HG02852 (cell line): ENCODE measurements at regions not wholly inside any gene's neighbourhood (a gene's known extent, or its start where the extent isn't known, plus 50 kb on each side); places are given as distances from the start of the nearest gene placed in this dataset.
"Not testable (repeated sequence)": the region's sequence is repeated elsewhere in the genome, so short reads cannot be mapped to it uniquely, and the experiment has no call there.

Experiments
- ATAC-seq: cut with Tn5 transposase; IDR thresholded peaks from one replicate; pipeline ENCODE4 v1.9.1; 2021; ENCODE audit warnings: mild to moderate bottlenecking, moderate library complexity; ENCODE audit not compliant: unreplicated experiment

- no peak for ATAC-seq
These were observed 842.6 kb upstream of the ACVR2A start for GRCh38 chr2:147002256-147002655.

- ATAC-seq, result no peak
These were observed 843.8 kb upstream of the ACVR2A start for GRCh38 chr2:147001061-147001460.

- ATAC-seq, result not testable (repeated sequence)
These were observed 844.7 kb upstream of the ACVR2A start for GRCh38 chr2:147000151-147000550.

- ATAC-seq, result no peak
These were observed 846.9 kb upstream of the ACVR2A start for GRCh38 chr2:146997945-146998344.

GRCh38 chr2:146997488-146997887, 847.3 kb upstream of the ACVR2A start:
- ATAC-seq, result no peak

- ATAC-seq, result no peak
These were observed 850.6 kb upstream of the ACVR2A start for GRCh38 chr2:146994246-146994645.

GRCh38 chr2:146992466-146992865, 852.4 kb upstream of the ACVR2A start:
- ATAC-seq, result no peak

- ATAC-seq, result no peak
These were observed 852.8 kb upstream of the ACVR2A start for GRCh38 chr2:146992057-146992456.

- ATAC-seq, result no peak
These were observed 854.3 kb upstream of the ACVR2A start for GRCh38 chr2:146990311-146991054.

- no peak for ATAC-seq
These were observed 855.1 kb upstream of the ACVR2A start for GRCh38 chr2:146989741-146990140.

GRCh38 chr2:146987996-146988395, 856.8 kb upstream of the ACVR2A start:
- ATAC-seq, result no peak

GRCh38 chr2:146986161-146986560, 858.7 kb upstream of the ACVR2A start:
- peak; percentile 82 for ATAC-seq

- ATAC-seq, result peak; percentile 17
These were observed 859.1 kb upstream of the ACVR2A start for GRCh38 chr2:146985753-146986152.

GRCh38 chr2:146984014-146984413, 860.8 kb upstream of the ACVR2A start:
- ATAC-seq, result no peak

GRCh38 chr2:146982393-146982846, 862.4 kb upstream of the ACVR2A start:
- no peak for ATAC-seq

- ATAC-seq, result no peak
These were observed 862.9 kb upstream of the ACVR2A start for GRCh38 chr2:146981921-146982320.

- ATAC-seq, result no peak
These were observed 865.1 kb upstream of the ACVR2A start for GRCh38 chr2:146979746-146980145.

GRCh38 chr2:146978577-146979555, 866.0 kb upstream of the ACVR2A start:
- ATAC-seq, result no peak

- ATAC-seq, result not testable (repeated sequence)
These were observed 873.8 kb upstream of the ACVR2A start for GRCh38 chr2:146970981-146971380.

GRCh38 chr2:146969703-146970102, 875.1 kb upstream of the ACVR2A start:
- ATAC-seq, result not testable (repeated sequence)

GRCh38 chr2:146964494-146964893, 880.3 kb upstream of the ACVR2A start:
- no peak for ATAC-seq

GRCh38 chr2:146954544-146954943, 890.3 kb upstream of the ACVR2A start:
- ATAC-seq, result no peak
